ENCODE measurements at regions not wholly inside any gene's neighbourhood (a gene's known extent, or its start where the extent isn't known, plus 50 kb on each side); places are given as distances from the start of the nearest gene placed in this dataset.
A peak's percentile ranks its signal among the peaks of the same experiment; 100 is the strongest.

GRCh38 chr20:3342766-3343165, 64.7 kb downstream of the DNAAF9 start:
- no peak for DNase-seq
- 92 to 94% methylated on average over 3 of the region's 3 CpGs for WGBS, 2 donors
- no peak for TF ChIP-seq POLR2A (IDR thresholded peaks at IDR 0.05)
- TF ChIP-seq, protein P1, sequence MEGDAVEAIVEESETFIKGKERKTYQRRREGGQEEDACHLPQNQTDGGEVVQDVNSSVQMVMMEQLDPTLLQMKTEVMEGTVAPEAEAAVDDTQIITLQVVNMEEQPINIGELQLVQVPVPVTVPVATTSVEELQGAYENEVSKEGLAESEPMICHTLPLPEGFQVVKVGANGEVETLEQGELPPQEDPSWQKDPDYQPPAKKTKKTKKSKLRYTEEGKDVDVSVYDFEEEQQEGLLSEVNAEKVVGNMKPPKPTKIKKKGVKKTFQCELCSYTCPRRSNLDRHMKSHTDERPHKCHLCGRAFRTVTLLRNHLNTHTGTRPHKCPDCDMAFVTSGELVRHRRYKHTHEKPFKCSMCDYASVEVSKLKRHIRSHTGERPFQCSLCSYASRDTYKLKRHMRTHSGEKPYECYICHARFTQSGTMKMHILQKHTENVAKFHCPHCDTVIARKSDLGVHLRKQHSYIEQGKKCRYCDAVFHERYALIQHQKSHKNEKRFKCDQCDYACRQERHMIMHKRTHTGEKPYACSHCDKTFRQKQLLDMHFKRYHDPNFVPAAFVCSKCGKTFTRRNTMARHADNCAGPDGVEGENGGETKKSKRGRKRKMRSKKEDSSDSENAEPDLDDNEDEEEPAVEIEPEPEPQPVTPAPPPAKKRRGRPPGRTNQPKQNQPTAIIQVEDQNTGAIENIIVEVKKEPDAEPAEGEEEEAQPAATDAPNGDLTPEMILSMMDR (IDR thresholded peaks at IDR 0.05): no peak
- H3K36me3 ChIP-seq: peaks cover 4 to 29% of the 10 kb centered on the region in 2 donors
- H3K9me3 ChIP-seq: no peaks in the 10 kb centered on the region
- no peaks in the 10 kb centered on the region for H3K27me3 ChIP-seq
- intact Hi-C loops (cut with DNase I): no loop called here
- H3K4me3 ChIP-seq (replicated peaks in 1 of 3): no peak overlapping the region
- no peak overlapping the region for H3K27ac ChIP-seq
- peaks cover 17 to 23% of the 10 kb centered on the region in 2 donors for H3K4me1 ChIP-seq

DNA sequence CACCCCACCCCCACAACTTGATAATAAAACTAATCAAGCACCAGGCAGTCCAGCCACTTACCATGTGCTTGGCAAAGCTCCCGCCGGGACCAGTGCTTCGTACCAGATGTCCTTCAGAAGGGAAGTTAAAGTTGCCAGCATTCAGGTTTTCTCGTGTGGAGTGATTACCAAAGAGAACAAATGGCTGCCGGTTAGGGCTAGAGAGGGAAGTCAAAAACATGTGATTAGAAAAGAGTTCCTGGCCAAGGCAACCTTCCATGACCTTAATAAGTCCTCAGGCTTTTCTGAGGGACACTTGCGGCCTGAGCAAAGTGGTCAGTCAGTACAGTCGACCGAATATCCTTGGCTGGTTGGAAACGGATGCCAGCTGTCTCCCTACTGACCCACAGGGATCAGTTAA, 67.0 kb downstream of the DNAAF9 start:
- intact Hi-C loops (cut with DNase I): no loop called here
- Histone ChIP-seq H3K36me3 (peaks cover 0 to 9% of the 10 kb centered on the region in 2 donors), H3K27ac (peak overlapping the region; percentile 72 to 80 (median 74))

DNA sequence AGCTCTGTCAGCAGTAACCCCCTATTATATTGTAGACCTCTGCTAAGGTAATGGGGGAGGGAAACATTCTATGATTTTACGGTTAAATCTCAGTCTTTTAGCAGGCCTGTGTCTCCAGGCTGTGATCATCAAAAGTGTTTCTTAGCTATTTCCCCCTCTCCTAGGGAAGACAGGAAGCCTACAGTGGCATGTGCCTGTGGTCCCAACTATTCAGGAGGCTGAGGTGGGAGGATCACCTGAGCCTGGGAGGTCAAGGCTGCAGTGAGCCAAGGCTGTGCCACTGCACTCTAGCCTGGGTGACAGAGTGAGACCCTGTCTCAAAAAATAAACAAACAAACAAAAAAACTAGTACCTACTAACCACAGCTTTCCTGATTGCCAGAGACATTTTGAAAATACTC, 67.9 kb downstream of the DNAAF9 start:
- H3K36me3 ChIP-seq: peaks cover 0 to under 1% of the 10 kb centered on the region in 2 donors
- no peak for DNase-seq
- intact Hi-C loops (cut with DNase I): no loop called here

More for the DNA sequence above, 67.0 kb downstream of the DNAAF9 start:
- peaks cover 17 to 23% of the 10 kb centered on the region in 2 donors for H3K4me1 ChIP-seq
- TF ChIP-seq, protein P1 (IDR thresholded peaks at IDR 0.05): no peak
- peak in 1 of 2 donors; percentile 9 for TF ChIP-seq POLR2A (IDR thresholded peaks at IDR 0.05)
- H3K27me3 ChIP-seq: no peaks in the 10 kb centered on the region
- 23 to 26% methylated on average over 9 of the region's 9 CpGs for WGBS, 2 donors
- H3K9me3 ChIP-seq: no peaks in the 10 kb centered on the region
- no peak overlapping the region for H3K4me3 ChIP-seq (replicated peaks in 1 of 3)
- peak; percentile 96 to 97 for DNase-seq

DNA sequence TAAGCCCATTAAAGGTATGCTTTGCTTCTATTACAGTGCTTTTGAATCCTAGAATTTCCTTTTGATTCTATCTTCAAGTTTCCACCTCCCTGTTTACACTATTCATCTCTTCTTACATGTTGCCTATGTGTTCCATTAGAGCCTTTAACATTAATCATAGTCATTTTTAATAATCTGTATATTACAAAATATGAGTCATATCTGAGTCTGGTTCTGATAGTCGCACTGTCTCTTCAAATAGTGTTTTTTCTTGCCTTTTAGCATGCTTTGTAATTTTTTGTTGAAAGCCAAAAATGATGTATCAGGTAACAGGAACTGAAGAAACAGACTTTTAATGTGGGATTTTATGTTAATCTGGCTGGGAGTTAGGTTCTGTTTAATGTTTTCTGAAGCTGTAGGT, 68.4 kb downstream of the DNAAF9 start:
- WGBS, 2 donors: 94 to 100% methylated on average over 1 of the region's 1 CpG
- intact Hi-C loops (cut with DNase I): no loop called here
- no peak overlapping the region for H3K27ac ChIP-seq
- no peaks in the 10 kb centered on the region for H3K27me3 ChIP-seq
- H3K9me3 ChIP-seq: no peaks in the 10 kb centered on the region
- H3K4me1 ChIP-seq: peaks cover 17 to 23% of the 10 kb centered on the region in 2 donors
- H3K4me3 ChIP-seq (replicated peaks in 1 of 3): no peak overlapping the region
- no peak for TF ChIP-seq POLR2A (IDR thresholded peaks at IDR 0.05)
- TF ChIP-seq, protein P1 (IDR thresholded peaks at IDR 0.05): no peak
- no peak for DNase-seq
- H3K36me3 ChIP-seq: no peaks in the 10 kb centered on the region

More for the DNA sequence above, 67.9 kb downstream of the DNAAF9 start:
- 92 to 94% methylated on average over 1 of the region's 1 CpG for WGBS, 2 donors
- TF ChIP-seq, protein P1 (IDR thresholded peaks at IDR 0.05): no peak
- no peak for TF ChIP-seq POLR2A (IDR thresholded peaks at IDR 0.05)
- Histone ChIP-seq H3K27ac (peak overlapping the region; percentile 72 to 74 (median 73)), H3K4me3 (replicated peaks in 1 of 3) (no peak overlapping the region), H3K4me1 (peaks cover 17 to 23% of the 10 kb centered on the region in 2 donors), H3K9me3 (no peaks in the 10 kb centered on the region), H3K27me3 (no peaks in the 10 kb centered on the region)

DNA sequence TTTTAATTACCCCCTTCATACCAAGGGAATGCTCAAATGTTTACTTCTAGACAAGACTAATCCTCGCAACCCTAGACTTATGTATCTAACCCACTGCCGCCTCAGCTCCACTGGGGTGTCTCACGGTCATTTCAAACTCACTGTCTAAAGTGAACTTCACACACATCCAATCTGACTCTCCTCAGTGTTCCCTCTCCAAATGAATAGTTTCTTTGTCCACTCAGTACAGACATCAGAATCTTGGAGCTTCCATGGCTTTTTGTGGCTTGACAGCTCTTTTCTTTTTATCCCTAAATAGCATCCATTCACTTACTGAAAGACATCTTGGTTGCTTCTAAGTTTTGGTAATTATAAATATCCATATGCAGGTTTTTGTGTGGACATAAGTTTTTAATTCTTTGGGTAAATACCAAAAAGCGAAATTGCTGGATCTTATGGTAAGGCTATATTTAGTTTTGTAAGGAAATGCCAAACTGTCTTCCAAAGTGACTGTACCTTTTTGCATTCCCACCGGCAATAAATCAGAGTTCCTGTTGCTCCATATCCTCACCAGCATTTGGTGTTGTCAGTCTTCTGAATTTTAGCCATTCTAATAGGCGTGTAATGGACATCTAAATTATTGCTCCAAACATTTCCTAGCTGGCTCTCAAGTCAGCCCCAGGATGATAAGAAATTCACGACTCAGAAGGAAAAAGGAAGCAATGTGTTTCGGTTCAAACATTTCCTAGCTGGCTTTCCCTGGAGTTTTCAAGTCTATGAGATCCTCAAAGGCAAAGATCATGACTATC, 73.1 kb downstream of the DNAAF9 start:
- H3K9me3 ChIP-seq: no peaks in the 10 kb centered on the region
- WGBS, 2 donors: 91 to 96% methylated on average over 8 of the region's 8 CpGs
- peaks cover 0 to 2% of the 10 kb centered on the region in 2 donors for H3K4me1 ChIP-seq
- intact Hi-C loops (cut with DNase I): no loop called here
- TF ChIP-seq, protein P1 (IDR thresholded peaks at IDR 0.05): no peak
- TF ChIP-seq POLR2A (IDR thresholded peaks at IDR 0.05): no peak
- H3K4me3 ChIP-seq (replicated peaks in 1 of 3): no peak overlapping the region
- no peak overlapping the region for H3K27ac ChIP-seq
- H3K36me3 ChIP-seq: peaks cover 8 to 10% of the 10 kb centered on the region in 2 donors
- H3K27me3 ChIP-seq: no peaks in the 10 kb centered on the region
- no peak for DNase-seq
